RWPE2 (cell line): ENCODE measurements at regions not wholly inside any gene's neighbourhood (a gene's known extent, or its start where the extent isn't known, plus 50 kb on each side); places are given as distances from the start of the nearest gene placed in this dataset.
"Not testable (repeated sequence)": the region's sequence is repeated elsewhere in the genome, so short reads cannot be mapped to it uniquely, and the experiment has no call there.

Experiments used
- ATAC-seq: fragments of 200-7000 bp; cut with Tn5 transposase; 3 replicates; pipeline ENCODE4 v1.9.1; 2021; ENCODE audit warnings: low read depth
- DNase-seq: peaks from one replicate; pipeline ENCODE4 v3.0.0-alpha.2; 2020; ENCODE audit warnings: low spot score
- H3K27ac ChIP-seq: fragments of 450-650 bp; 2 replicates; pipeline ENCODE4 v1.5.1; 2017; ENCODE audit warnings: mild to moderate bottlenecking; ENCODE audit not compliant: poor library complexity, severe bottlenecking
- H3K27me3 ChIP-seq: fragments of 250-450 bp; sonication (Bioruptor Pico); 2 replicates; pipeline ENCODE4 v1.5.1; 2021; ENCODE audit warnings: mild to moderate bottlenecking, moderate library complexity; ENCODE audit not compliant: insufficient read depth, poor library complexity, severe bottlenecking
- H3K36me3 ChIP-seq: fragments of 250-450 bp; sonication (Bioruptor Pico); 2 replicates; pipeline ENCODE4 v1.5.1; 2020; ENCODE audit warnings: low read depth, mild to moderate bottlenecking, moderate library complexity
- H3K4me1 ChIP-seq: fragments of 250-450 bp; sonication (Bioruptor Pico); 2 replicates; pipeline ENCODE4 v1.5.1; 2021; ENCODE audit warnings: mild to moderate bottlenecking, moderate library complexity; ENCODE audit not compliant: insufficient read depth, poor library complexity, severe bottlenecking
- H3K4me3 ChIP-seq: fragments of 250-450 bp; sonication (Bioruptor Pico); 2 replicates; pipeline ENCODE4 v1.5.1; 2021; ENCODE audit warnings: mild to moderate bottlenecking, moderate library complexity; ENCODE audit not compliant: severe bottlenecking
- H3K9me3 ChIP-seq: fragments of 250-450 bp; sonication (Bioruptor Pico); 2 replicates; pipeline ENCODE4 v1.5.1; 2021; ENCODE audit warnings: mild to moderate bottlenecking, moderate library complexity; ENCODE audit not compliant: severe bottlenecking

- not testable (repeated sequence) for H3K27ac ChIP-seq, DNase-seq, H3K4me1 ChIP-seq, H3K4me3 ChIP-seq, H3K9me3 ChIP-seq, H3K36me3 ChIP-seq, H3K27me3 ChIP-seq
- peak; percentile 96 for ATAC-seq
Observed at GRCh38 chr15:21551809-21552208, 111.5 kb upstream of the POTEB3 start.

GRCh38 chr15:21546182-21546903 lies 106.0 kb upstream of the POTEB3 start:
- DNase-seq, ATAC-seq: not testable (repeated sequence)

GRCh38 chr15:21532785-21533184 lies 92.5 kb upstream of the POTEB3 start:
- ATAC-seq, H3K36me3 ChIP-seq, H3K27me3 ChIP-seq, H3K4me1 ChIP-seq, H3K4me3 ChIP-seq, H3K9me3 ChIP-seq, DNase-seq, H3K27ac ChIP-seq: not testable (repeated sequence)

More at GRCh38 chr15:21546182-21546903, 106.0 kb upstream of the POTEB3 start:
- H3K4me1 ChIP-seq, H3K4me3 ChIP-seq, H3K27ac ChIP-seq, H3K9me3 ChIP-seq, H3K27me3 ChIP-seq, H3K36me3 ChIP-seq: not testable (repeated sequence)

- H3K27me3 ChIP-seq, H3K27ac ChIP-seq, ATAC-seq, H3K36me3 ChIP-seq, H3K4me3 ChIP-seq, H3K4me1 ChIP-seq, DNase-seq, H3K9me3 ChIP-seq: not testable (repeated sequence)
Observed at GRCh38 chr15:21516248-21516647, 75.9 kb upstream of the POTEB3 start.

- H3K9me3 ChIP-seq, H3K4me3 ChIP-seq, ATAC-seq: not testable (repeated sequence)
Observed at GRCh38 chr15:21515296-21515695, 75.0 kb upstream of the POTEB3 start.

GRCh38 chr15:21503021-21503420 lies 62.7 kb upstream of the POTEB3 start:
- H3K9me3 ChIP-seq, H3K4me3 ChIP-seq, H3K36me3 ChIP-seq, H3K4me1 ChIP-seq, H3K27ac ChIP-seq, DNase-seq, H3K27me3 ChIP-seq: not testable (repeated sequence)
- ATAC-seq = peak; percentile 100

More at GRCh38 chr15:21515296-21515695, 75.0 kb upstream of the POTEB3 start:
- H3K4me1 ChIP-seq, H3K27ac ChIP-seq, H3K27me3 ChIP-seq, H3K36me3 ChIP-seq, DNase-seq: not testable (repeated sequence)
